Transverse colon (tissue), 3 donors: ENCODE measurements at regions not wholly inside any gene's neighbourhood (a gene's known extent, or its start where the extent isn't known, plus 50 kb on each side); places are given as distances from the start of the nearest gene placed in this dataset.

Experiments used
- CTCF ChIP-seq, 5 experiments: fragments of 200-600 bp in 3 of 5; fragments of 450-650 bp in 2 of 5; sonication (generic) in 3 of 5; IDR thresholded peaks; 1 replicate in 2 of 5; 2 replicates in 3 of 5; pipeline ENCODE4 v1.5.1; 2016 to 2017; ENCODE audit warnings: antibody characterized with exemption in 5 of 5, inconsistent platforms in 3 of 5, mild to moderate bottlenecking in 2 of 5, moderate library complexity in 1 of 5
- POLR2A ChIP-seq: fragments of 450-650 bp; IDR thresholded peaks from one replicate; pipeline ENCODE4 v1.6.1; 2016; ENCODE audit warnings: antibody characterized with exemption, mild to moderate bottlenecking, moderate library complexity

- TF ChIP-seq POLR2A (no peak), CTCF (IDR thresholded peaks at IDR 0.05) (no peak)
Observed at GRCh38 chr4:75107755-75108612, 175.1 kb downstream of the PARM1 start.
